Upper lobe of right lung (tissue), 1 donor: ENCODE measurements at regions not wholly inside any gene's neighbourhood (a gene's known extent, or its start where the extent isn't known, plus 50 kb on each side); places are given as distances from the start of the nearest gene placed in this dataset.

Source experiments
- ATAC-seq: fragments of 200-7000 bp; cut with Tn5 transposase; one replicate; pipeline ENCODE4 v1.9.1; 2020; ENCODE audit warnings: mild to moderate bottlenecking, moderate library complexity
- DNase-seq: peaks from one replicate; pipeline ENCODE4 v3.0.0-alpha.2; 2020
- H3K27ac ChIP-seq: fragments of 200-600 bp; one replicate; pipeline ENCODE4 v1.8.0; 2022
- H3K27me3 ChIP-seq: fragments of 200-600 bp; one replicate; pipeline ENCODE4 v1.8.0; 2022; ENCODE audit warnings: mild to moderate bottlenecking
- H3K36me3 ChIP-seq: fragments of 200-600 bp; one replicate; pipeline ENCODE4 v1.8.0; 2022
- H3K4me1 ChIP-seq: fragments of 200-600 bp; one replicate; pipeline ENCODE4 v1.8.0; 2022
- H3K4me3 ChIP-seq: fragments of 200-600 bp; one replicate; pipeline ENCODE4 v1.8.0; 2022; ENCODE audit warnings: mild to moderate bottlenecking
- H3K9me3 ChIP-seq: fragments of 200-600 bp; one replicate; pipeline ENCODE4 v1.8.0; 2022
- intact Hi-C: fragments of 100-400 bp; cut with DNase I; formaldehyde crosslinking; loops from one replicate; pipeline ENCODE4 v1.11.0; 2022
- TF ChIP-seq, protein P1 (sequence below): fragments of 200-600 bp; IDR thresholded peaks from one replicate; pipeline ENCODE4 v1.8.0; 2022; ENCODE audit warnings: antibody characterized with exemption
- donor health status: DM: no; HTN: yes; CAD: no; lungs with severe emphysema.

DNA sequence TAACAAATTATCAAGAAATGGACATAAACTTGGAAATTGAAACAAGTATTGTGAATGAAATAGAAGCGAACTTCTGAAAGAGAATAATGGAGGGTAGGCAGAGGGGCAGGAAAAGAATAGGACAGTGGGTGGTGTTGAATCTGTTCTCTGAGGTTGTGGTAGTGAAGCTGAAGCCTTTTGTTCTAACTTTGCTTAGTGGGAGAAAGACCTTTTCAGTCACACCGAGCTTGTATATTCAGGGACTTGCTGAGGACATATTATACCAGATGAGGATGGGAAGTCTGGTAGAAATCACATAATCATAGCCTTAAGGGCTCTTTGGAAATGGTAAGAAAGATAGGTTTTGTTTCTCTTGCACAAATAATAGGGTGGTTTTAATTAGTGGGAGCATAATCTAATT, 115.4 kb upstream of the NDST4 start:
- intact Hi-C loops, result no loop called here
- no peak overlapping the region for H3K4me3 ChIP-seq
- no peaks in the 10 kb centered on the region for H3K4me1 ChIP-seq
- H3K9me3 ChIP-seq, result no peaks in the 10 kb centered on the region
- no peak for ATAC-seq
- DNase-seq, result no peak
- no peaks in the 10 kb centered on the region for H3K27me3 ChIP-seq
- no peak overlapping the region for H3K27ac ChIP-seq
- TF ChIP-seq, protein P1, sequence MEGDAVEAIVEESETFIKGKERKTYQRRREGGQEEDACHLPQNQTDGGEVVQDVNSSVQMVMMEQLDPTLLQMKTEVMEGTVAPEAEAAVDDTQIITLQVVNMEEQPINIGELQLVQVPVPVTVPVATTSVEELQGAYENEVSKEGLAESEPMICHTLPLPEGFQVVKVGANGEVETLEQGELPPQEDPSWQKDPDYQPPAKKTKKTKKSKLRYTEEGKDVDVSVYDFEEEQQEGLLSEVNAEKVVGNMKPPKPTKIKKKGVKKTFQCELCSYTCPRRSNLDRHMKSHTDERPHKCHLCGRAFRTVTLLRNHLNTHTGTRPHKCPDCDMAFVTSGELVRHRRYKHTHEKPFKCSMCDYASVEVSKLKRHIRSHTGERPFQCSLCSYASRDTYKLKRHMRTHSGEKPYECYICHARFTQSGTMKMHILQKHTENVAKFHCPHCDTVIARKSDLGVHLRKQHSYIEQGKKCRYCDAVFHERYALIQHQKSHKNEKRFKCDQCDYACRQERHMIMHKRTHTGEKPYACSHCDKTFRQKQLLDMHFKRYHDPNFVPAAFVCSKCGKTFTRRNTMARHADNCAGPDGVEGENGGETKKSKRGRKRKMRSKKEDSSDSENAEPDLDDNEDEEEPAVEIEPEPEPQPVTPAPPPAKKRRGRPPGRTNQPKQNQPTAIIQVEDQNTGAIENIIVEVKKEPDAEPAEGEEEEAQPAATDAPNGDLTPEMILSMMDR, result no peak
- H3K36me3 ChIP-seq, result no peaks in the 10 kb centered on the region

DNA sequence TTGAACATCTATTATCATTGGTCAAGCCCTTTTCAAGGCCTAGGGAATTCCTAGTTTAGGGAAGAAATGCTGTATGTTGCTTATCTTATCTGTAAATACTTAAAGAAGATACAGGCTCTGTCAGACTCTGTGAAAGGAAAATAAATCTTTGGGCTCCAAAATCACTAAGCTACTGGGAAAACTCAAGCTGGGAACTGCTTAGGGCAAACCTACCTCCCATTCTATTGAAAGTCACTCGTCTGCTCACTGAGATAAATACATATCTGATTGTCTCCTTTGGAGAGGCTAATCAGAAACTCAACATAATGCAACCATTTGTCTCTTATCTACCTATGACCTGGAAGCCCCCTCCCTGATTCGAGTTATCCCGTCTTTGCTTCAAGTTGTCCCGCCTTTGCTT, 108.6 kb upstream of the NDST4 start:
- no peaks in the 10 kb centered on the region for H3K27me3 ChIP-seq
- H3K27ac ChIP-seq, result no peak overlapping the region
- DNase-seq (no peak), ATAC-seq (no peak)
- TF ChIP-seq, protein P1, result no peak
- no peaks in the 10 kb centered on the region for H3K4me1 ChIP-seq
- no peaks in the 10 kb centered on the region for H3K9me3 ChIP-seq
- intact Hi-C loops, result no loop called here
- no peaks in the 10 kb centered on the region for H3K36me3 ChIP-seq
- no peak overlapping the region for H3K4me3 ChIP-seq

DNA sequence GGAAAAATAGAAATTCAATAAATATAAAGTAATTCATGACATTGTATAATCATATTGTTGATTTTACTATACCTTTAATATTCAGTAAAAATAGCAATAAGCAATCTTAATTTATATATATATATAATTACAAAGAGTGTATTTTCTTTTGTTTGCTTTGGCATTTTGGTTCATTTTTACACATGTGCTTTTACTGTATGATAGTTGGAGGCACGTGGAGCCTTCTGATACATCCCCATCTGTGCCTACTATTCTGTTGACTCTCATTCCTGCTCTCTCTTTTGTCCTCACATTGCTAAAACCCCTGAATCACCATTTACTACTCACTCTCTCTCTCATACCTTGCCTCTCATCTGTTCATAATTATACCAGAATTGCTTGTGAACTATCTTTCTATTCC, 106.4 kb upstream of the NDST4 start:
- no peak for DNase-seq
- no peaks in the 10 kb centered on the region for H3K9me3 ChIP-seq
- no peak for ATAC-seq
- H3K36me3 ChIP-seq, result no peaks in the 10 kb centered on the region
- no peaks in the 10 kb centered on the region for H3K4me1 ChIP-seq
- TF ChIP-seq, protein P1, result no peak
- H3K27ac ChIP-seq, result no peak overlapping the region
- intact Hi-C loops, result no loop called here
- H3K27me3 ChIP-seq, result no peaks in the 10 kb centered on the region
- H3K4me3 ChIP-seq, result no peak overlapping the region

- no peak overlapping the region for H3K4me3 ChIP-seq
- DNase-seq (no peak), ATAC-seq (no peak)
- H3K9me3 ChIP-seq, result no peaks in the 10 kb centered on the region
- TF ChIP-seq, protein P1, result no peak
- no peaks in the 10 kb centered on the region for H3K4me1 ChIP-seq
- H3K27me3 ChIP-seq, result no peaks in the 10 kb centered on the region
- intact Hi-C loops, result no loop called here
- no peaks in the 10 kb centered on the region for H3K36me3 ChIP-seq
- no peak overlapping the region for H3K27ac ChIP-seq
Measured at GRCh38 chr4:115219315-115219860, 106.0 kb upstream of the NDST4 start.

DNA sequence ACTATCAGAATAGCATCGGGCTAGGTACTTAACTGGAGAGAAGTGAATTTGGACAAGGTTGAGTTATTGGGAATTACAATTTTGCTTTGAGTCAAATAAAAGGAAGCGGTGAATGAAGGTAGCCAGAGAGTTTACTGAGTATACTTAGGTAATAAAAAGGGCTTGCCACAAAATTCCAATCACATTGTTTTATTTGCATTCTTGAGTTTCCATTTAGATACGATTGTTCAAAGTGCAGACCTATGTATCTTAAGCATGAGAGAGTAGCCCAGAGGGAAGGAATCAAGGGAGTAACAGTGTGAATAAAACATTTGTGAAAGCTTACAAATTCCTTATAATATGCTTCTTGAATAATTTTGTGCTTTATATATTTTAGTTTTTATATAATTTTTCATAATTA, 102.5 kb upstream of the NDST4 start:
- no peak overlapping the region for H3K27ac ChIP-seq
- H3K36me3 ChIP-seq, result no peaks in the 10 kb centered on the region
- TF ChIP-seq, protein P1, result no peak
- intact Hi-C loops, result no loop called here
- no peak for ATAC-seq
- H3K9me3 ChIP-seq, result no peaks in the 10 kb centered on the region
- no peaks in the 10 kb centered on the region for H3K27me3 ChIP-seq
- DNase-seq, result no peak
- H3K4me3 ChIP-seq, result no peak overlapping the region
- no peaks in the 10 kb centered on the region for H3K4me1 ChIP-seq

DNA sequence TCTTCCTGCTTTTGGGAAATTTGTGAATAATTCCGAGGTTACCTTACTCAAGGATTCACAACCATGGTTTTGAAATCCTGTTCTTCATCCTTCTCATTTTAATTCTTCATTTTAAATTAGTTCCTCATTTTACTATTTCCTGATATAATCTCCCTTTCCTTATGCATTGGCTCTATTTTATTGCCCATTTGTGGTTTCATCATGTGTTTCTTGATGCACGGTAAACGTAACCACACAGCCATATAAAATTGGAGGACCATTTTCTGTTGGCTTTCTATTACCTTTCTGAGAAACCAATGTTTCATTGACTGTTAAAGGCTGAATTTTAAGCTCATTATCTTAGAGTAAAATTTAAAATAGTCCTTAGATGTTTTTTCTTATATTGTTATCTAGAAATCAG, 100.3 kb upstream of the NDST4 start:
- DNase-seq, result no peak

More for the DNA sequence above, 100.3 kb upstream of the NDST4 start:
- Histone ChIP-seq H3K27me3 (no peaks in the 10 kb centered on the region), H3K36me3 (no peaks in the 10 kb centered on the region), H3K4me1 (no peaks in the 10 kb centered on the region), H3K9me3 (no peaks in the 10 kb centered on the region), H3K4me3 (no peak overlapping the region), H3K27ac (no peak overlapping the region)
- TF ChIP-seq, protein P1, result no peak
- no peak for ATAC-seq
- intact Hi-C loops, result no loop called here
